ENCODE measurements at regions not wholly inside any gene's neighbourhood (a gene's known extent, or its start where the extent isn't known, plus 50 kb on each side); places are given as distances from the start of the nearest gene placed in this dataset.

DNA sequence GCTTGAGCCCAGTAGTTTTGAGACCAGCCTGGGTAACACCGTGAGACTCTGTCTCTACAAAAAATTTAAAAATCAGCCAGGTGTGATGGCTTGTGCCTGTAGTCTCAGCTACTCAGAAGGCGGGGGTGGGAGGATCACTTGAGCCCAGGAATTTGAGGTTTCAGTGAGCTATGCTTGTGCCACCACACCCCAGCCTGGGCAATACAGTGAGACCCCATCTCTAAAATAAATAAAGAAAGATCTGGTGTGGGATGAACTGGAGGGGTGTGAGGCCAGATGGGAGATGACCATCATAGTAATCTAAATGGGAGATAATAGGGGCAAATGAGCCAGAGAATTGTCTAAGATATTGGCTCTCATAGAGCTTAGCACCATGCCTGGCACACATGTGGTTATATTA is 60.1 kb upstream of the TRABD2B start:
- H3K4me3 ChIP-seq (ENCODE audit: control insufficient read depth in 2 of 3, extremely low read depth in 1 of 3, insufficient read depth in 2 of 3, low read depth in 1 of 3, low read length in 3 of 3): no peak overlapping the region
- no peaks in the 10 kb centered on the region for H3K27me3 ChIP-seq (ENCODE audit: control insufficient read depth, extremely low read depth, insufficient read depth, low read length)
- dilution Hi-C loops (cut with MboI; ENCODE audit: extremely low pct_ligation_motif_present, low sequenced_read_pairs): no loop called here
- no peaks in the 10 kb centered on the region for H4K20me1 ChIP-seq (ENCODE audit: control insufficient read depth, extremely low read depth, insufficient read depth, low read length)
- H3K79me2 ChIP-seq (ENCODE audit: control insufficient read depth, insufficient read depth, low read length): no peaks in the 10 kb centered on the region
- H3K9me3 ChIP-seq (ENCODE audit: control insufficient read depth, low read depth, low read length): no peaks in the 10 kb centered on the region
- DNase-seq (ENCODE audit: low read depth, low spot score): no peak
- peaks cover 7% of the 10 kb centered on the region for H3K4me1 ChIP-seq (ENCODE audit: control insufficient read depth, extremely low read depth, insufficient read depth, low read length)
- no peak overlapping the region for H3K27ac ChIP-seq (ENCODE audit: control insufficient read depth, insufficient read depth, low read length)
- H3K9ac ChIP-seq (ENCODE audit: control insufficient read depth, extremely low read depth, insufficient read depth, low read length): no peak overlapping the region
- no peaks in the 10 kb centered on the region for H3K9me1 ChIP-seq (ENCODE audit: control insufficient read depth, extremely low read depth, insufficient read depth, low read length)
- no peak overlapping the region for H2AFZ ChIP-seq (ENCODE audit: control insufficient read depth, low read length)
- no peaks in the 10 kb centered on the region for H3K36me3 ChIP-seq (ENCODE audit: control insufficient read depth in 2 of 2, extremely low read depth in 1 of 2, insufficient read depth in 2 of 2, low read length in 2 of 2)
- FAIRE-seq: no peak
- no peak overlapping the region for H3K4me2 ChIP-seq (ENCODE audit: control insufficient read depth, extremely low read depth, insufficient read depth, low read depth, low read length)
- TF ChIP-seq EZH2 (IDR thresholded peaks at IDR 0.05; ENCODE audit: low read length) (no peak), CTCF (optimal IDR thresholded peaks at IDR 0.05 in 1 of 3, IDR thresholded peaks at IDR 0.05 in 1 of 3, conservative IDR thresholded peaks at IDR 0.05 in 1 of 3; ENCODE audit: extremely low read depth in 1 of 3, insufficient read depth in 2 of 3, low read length in 3 of 3) (no peak)

DNA sequence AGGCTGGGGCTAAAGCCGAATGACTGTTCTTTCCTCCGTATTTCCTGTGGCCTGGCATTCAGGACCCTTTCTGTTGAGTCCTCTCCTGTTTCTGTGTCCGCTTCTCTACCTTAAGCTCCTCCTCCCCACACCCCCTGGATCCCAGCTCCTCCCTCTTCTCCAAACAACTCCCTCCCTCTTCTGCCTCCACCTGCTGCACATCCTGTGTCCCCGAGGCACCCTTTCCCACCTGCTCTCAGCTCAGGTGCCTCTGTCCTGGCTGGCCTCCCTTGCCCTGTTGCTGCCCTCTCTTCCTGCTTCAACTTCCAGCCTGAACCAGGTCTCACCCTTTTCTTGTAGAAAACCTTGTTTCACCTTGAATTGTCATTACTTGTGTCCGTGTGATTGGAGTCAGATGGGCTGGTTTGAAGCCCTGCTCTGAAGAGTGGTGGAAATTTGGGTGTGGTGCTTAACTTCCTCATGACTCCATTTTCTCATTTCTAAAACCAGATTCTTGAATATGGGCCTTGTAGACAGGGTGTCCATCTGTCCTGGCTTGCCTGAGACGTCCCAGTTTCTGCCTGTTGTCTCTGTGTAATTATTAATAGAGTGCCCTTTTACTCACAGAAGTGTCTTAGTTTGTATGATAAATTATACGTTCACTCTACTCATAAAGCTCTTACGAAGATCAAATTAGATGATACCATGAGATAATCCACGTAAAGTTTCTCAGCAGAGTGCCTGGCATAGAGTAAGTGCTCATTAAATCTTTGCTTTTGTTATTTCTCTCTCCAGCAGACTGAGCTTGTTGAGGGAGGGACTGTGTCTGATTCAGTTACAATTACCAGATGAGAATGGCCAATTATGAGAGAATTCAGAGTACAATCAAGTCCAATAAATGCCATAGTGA is 58.9 kb upstream of the TRABD2B start:
- Histone ChIP-seq H3K4me2 (ENCODE audit: control insufficient read depth, extremely low read depth, insufficient read depth, low read depth, low read length) (no peak overlapping the region), H3K9me1 (ENCODE audit: control insufficient read depth, extremely low read depth, insufficient read depth, low read length) (peaks cover 2% of the 10 kb centered on the region), H3K27ac (ENCODE audit: control insufficient read depth, insufficient read depth, low read length) (no peak overlapping the region), H3K79me2 (ENCODE audit: control insufficient read depth, insufficient read depth, low read length) (no peaks in the 10 kb centered on the region), H3K4me3 (ENCODE audit: control insufficient read depth in 2 of 3, extremely low read depth in 1 of 3, insufficient read depth in 2 of 3, low read depth in 1 of 3, low read length in 3 of 3) (no peak overlapping the region), H3K36me3 (ENCODE audit: control insufficient read depth in 2 of 2, extremely low read depth in 1 of 2, insufficient read depth in 2 of 2, low read length in 2 of 2) (no peaks in the 10 kb centered on the region), H4K20me1 (ENCODE audit: control insufficient read depth, extremely low read depth, insufficient read depth, low read length) (no peaks in the 10 kb centered on the region), H3K4me1 (ENCODE audit: control insufficient read depth, extremely low read depth, insufficient read depth, low read length) (peaks cover 18% of the 10 kb centered on the region), H3K27me3 (ENCODE audit: control insufficient read depth, extremely low read depth, insufficient read depth, low read length) (no peaks in the 10 kb centered on the region), H2AFZ (ENCODE audit: control insufficient read depth, low read length) (no peak overlapping the region), H3K9me3 (ENCODE audit: control insufficient read depth, low read depth, low read length) (no peaks in the 10 kb centered on the region), H3K9ac (ENCODE audit: control insufficient read depth, extremely low read depth, insufficient read depth, low read length) (no peak overlapping the region)
- FAIRE-seq (peak; percentile 32), DNase-seq (ENCODE audit: low read depth, low spot score) (no peak)
- TF ChIP-seq EZH2 (IDR thresholded peaks at IDR 0.05; ENCODE audit: low read length) (no peak), CTCF (optimal IDR thresholded peaks at IDR 0.05 in 1 of 3, IDR thresholded peaks at IDR 0.05 in 1 of 3, conservative IDR thresholded peaks at IDR 0.05 in 1 of 3; ENCODE audit: extremely low read depth in 1 of 3, insufficient read depth in 2 of 3, low read length in 3 of 3) (no peak)
- dilution Hi-C loops (cut with MboI; ENCODE audit: extremely low pct_ligation_motif_present, low sequenced_read_pairs): no loop called here
